Ectodermal cell (in vitro differentiated cells): ENCODE measurements at regions not wholly inside any gene's neighbourhood (a gene's known extent, or its start where the extent isn't known, plus 50 kb on each side); places are given as distances from the start of the nearest gene placed in this dataset.
"Not testable (repeated sequence)": the region's sequence is repeated elsewhere in the genome, so short reads cannot be mapped to it uniquely, and the experiment has no call there.

Experiments
- H3K27ac ChIP-seq: 2 replicates; pipeline ENCODE4 v1.7.0; 2013; ENCODE audit warnings: mild to moderate bottlenecking, low read depth, low read length; ENCODE audit not compliant: insufficient read depth, poor library complexity, severe bottlenecking
- H3K27me3 ChIP-seq: 2 replicates; pipeline ENCODE4 v1.7.0; 2013; ENCODE audit warnings: mild to moderate bottlenecking, low read length; ENCODE audit not compliant: insufficient read depth, control insufficient read depth, poor library complexity, severe bottlenecking
- H3K36me3 ChIP-seq: one replicate; pipeline ENCODE4 v1.7.0; 2013; ENCODE audit warnings: low read length; ENCODE audit not compliant: control insufficient read depth, insufficient read depth
- H3K4me1 ChIP-seq: one replicate; pipeline ENCODE4 v1.7.0; 2013; ENCODE audit warnings: low read length; ENCODE audit not compliant: control insufficient read depth, insufficient read depth
- H3K4me3 ChIP-seq: 2 replicates; pipeline ENCODE4 v1.7.0; 2013; ENCODE audit warnings: low read depth, low read length, control low read depth; ENCODE audit not compliant: insufficient read depth
- H3K9me3 ChIP-seq: 2 replicates; pipeline ENCODE4 v1.7.0; 2013; ENCODE audit warnings: mild to moderate bottlenecking, low read length, moderate library complexity; ENCODE audit not compliant: control insufficient read depth
- WGBS, 2 experiments: methylation state at CpG; one replicate each; pipeline ENCODE4 v1.1.7; 2013; ENCODE audit warnings: missing lambda C conversion rate in 2 of 2; 5-methylcytosine and 5-hydroxymethylcytosine counted together

GRCh38 chr20:30922129-30922528 lies 335.3 kb upstream of the DEFB115 start:
- H3K4me1 ChIP-seq: no peaks in the 10 kb centered on the region
- H3K27me3 ChIP-seq: no peaks in the 10 kb centered on the region
- no peak overlapping the region for H3K27ac ChIP-seq
- peaks cover 3% of the 10 kb centered on the region for H3K9me3 ChIP-seq
- WGBS, 2 experiments: 90 to 91% methylated on average over 55 of the region's 55 CpGs
- no peaks in the 10 kb centered on the region for H3K36me3 ChIP-seq
- H3K4me3 ChIP-seq: no peak overlapping the region

DNA sequence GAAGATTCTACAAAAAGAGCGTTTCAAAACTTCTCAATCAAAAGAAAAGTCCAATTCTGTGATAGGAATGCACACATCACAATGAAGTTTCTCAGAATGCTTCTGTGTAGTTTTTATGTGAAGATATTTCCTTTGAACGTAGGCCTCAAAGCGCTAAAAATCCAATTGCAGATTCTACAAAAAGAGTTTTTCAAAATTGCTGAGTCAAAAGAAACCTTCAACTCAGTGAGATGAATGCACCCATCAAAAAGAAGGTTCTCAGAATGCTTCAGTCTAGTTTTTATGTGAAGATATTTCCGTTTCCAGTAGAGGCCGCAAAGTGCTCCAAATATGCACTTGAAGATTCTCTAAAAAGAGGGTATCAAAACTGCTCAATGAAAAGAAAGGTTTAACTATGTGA lies 319.7 kb upstream of the DEFB115 start:
- 60 to 77% methylated on average over 5 of the region's 5 CpGs for WGBS, 2 experiments
- no peak overlapping the region for H3K4me3 ChIP-seq
- H3K27ac ChIP-seq: no peak overlapping the region

DNA sequence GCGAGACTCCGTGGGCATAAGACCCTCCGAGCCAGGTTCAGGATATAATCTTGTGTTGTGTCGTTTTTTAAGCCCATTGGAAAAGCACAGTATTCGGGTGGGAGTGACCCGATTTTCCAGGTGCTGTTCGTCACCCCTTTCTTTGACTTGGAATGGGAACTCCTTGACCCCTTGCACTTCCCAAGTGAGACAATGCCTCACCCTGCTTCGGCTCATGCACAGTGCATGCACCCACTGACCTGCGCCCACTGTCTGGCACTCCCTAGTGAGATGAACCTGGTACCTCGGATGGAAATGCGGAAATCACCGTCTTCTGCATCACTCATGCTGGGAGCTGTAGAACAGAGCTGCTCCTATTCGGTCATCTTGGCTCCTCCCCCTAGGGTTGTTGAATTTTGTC lies 307.7 kb upstream of the DEFB115 start:
- WGBS, 2 experiments: 91 to 93% methylated on average over 13 of the region's 13 CpGs
- Histone ChIP-seq H3K27me3 (no peaks in the 10 kb centered on the region), H3K4me1 (no peaks in the 10 kb centered on the region)

More for the DNA sequence above, 319.7 kb upstream of the DEFB115 start:
- H3K36me3 ChIP-seq: no peaks in the 10 kb centered on the region
- H3K4me1 ChIP-seq: no peaks in the 10 kb centered on the region
- H3K27me3 ChIP-seq: no peaks in the 10 kb centered on the region
- H3K9me3 ChIP-seq: peaks cover 4% of the 10 kb centered on the region

GRCh38 chr20:30951088-30951487 lies 306.4 kb upstream of the DEFB115 start:
- H3K4me3 ChIP-seq, H3K36me3 ChIP-seq, H3K27me3 ChIP-seq, H3K4me1 ChIP-seq, H3K27ac ChIP-seq, H3K9me3 ChIP-seq: not testable (repeated sequence)
- 89 to 93% methylated on average over 3 of the region's 3 CpGs for WGBS, 2 experiments

More for the DNA sequence above, 307.7 kb upstream of the DEFB115 start:
- no peaks in the 10 kb centered on the region for H3K36me3 ChIP-seq
- H3K9me3 ChIP-seq: peaks cover 2% of the 10 kb centered on the region
- H3K27ac ChIP-seq: no peak overlapping the region
- no peak overlapping the region for H3K4me3 ChIP-seq

GRCh38 chr20:30956649-30957048 lies 300.8 kb upstream of the DEFB115 start:
- H3K27me3 ChIP-seq: not testable (repeated sequence)

GRCh38 chr20:30959208-30959607 lies 298.3 kb upstream of the DEFB115 start:
- H3K27me3 ChIP-seq, H3K9me3 ChIP-seq, H3K36me3 ChIP-seq, H3K27ac ChIP-seq, H3K4me1 ChIP-seq, H3K4me3 ChIP-seq: not testable (repeated sequence)

More at GRCh38 chr20:30956649-30957048, 300.8 kb upstream of the DEFB115 start:
- H3K36me3 ChIP-seq, H3K4me3 ChIP-seq, H3K9me3 ChIP-seq, H3K27ac ChIP-seq, H3K4me1 ChIP-seq: not testable (repeated sequence)
- WGBS, 2 experiments: 90 to 92% methylated on average over 3 of the region's 3 CpGs

DNA sequence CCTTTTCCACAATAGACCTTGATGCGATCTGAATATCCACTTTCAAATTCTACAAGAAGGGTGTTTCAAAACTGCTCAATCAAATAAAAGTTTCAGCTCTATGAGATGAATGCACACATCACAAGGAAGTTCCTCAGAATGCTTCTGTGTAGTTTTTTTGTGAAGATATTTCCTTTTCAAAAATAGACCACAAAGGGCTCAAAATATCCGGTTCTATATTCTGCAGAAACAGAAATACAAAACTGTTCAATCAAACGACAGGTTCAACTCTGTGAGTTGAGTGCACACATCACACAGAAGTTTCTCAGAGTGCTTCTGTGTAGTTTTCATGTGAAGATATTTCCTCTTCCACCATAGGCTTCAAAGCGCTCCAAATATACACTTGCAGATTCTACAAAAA lies 293.9 kb upstream of the DEFB115 start:
- H3K27me3 ChIP-seq: no peaks in the 10 kb centered on the region
- H3K9me3 ChIP-seq: no peaks in the 10 kb centered on the region
- no peak overlapping the region for H3K27ac ChIP-seq
- H3K36me3 ChIP-seq: no peaks in the 10 kb centered on the region
- H3K4me1 ChIP-seq: no peaks in the 10 kb centered on the region
- WGBS, 2 experiments: 76 to 89% methylated on average over 3 to 4 of the region's 4 CpGs
- no peak overlapping the region for H3K4me3 ChIP-seq

- not testable (repeated sequence) for H3K27ac ChIP-seq, H3K9me3 ChIP-seq, H3K27me3 ChIP-seq, H3K36me3 ChIP-seq, H3K4me3 ChIP-seq, H3K4me1 ChIP-seq
- 82 to 85% methylated on average over 10 to 11 of the region's 13 CpGs for WGBS, 2 experiments
These were observed 281.6 kb upstream of the DEFB115 start for GRCh38 chr20:30975859-30976258.

DNA sequence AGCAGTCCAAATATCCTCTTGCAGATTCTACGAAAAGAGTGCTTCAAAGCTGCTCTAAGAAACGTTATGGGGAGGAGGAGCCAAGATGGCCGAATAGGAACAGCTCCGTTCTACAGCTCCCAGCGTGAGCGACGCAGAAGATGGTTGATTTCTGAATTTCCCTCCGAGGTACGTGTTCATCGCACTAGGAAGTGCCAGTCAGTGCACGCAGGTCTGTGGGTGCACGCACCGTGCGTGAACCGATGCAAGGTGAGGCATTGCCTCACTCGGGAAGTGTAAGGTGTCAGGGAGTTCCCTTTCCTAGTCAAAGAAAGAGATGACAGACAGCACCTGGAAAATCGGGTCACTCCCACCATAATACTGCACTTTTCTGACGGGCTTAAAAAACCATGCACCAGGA lies 272.1 kb upstream of the DEFB115 start:
- Histone ChIP-seq H3K36me3 (no peaks in the 10 kb centered on the region), H3K4me3 (no peak overlapping the region), H3K4me1 (no peaks in the 10 kb centered on the region), H3K27ac (no peak overlapping the region), H3K27me3 (no peaks in the 10 kb centered on the region), H3K9me3 (no peaks in the 10 kb centered on the region)
- WGBS, 2 experiments: 92 to 94% methylated on average over 18 of the region's 18 CpGs
